MM.1S (cell line): ENCODE measurements at regions not wholly inside any gene's neighbourhood (a gene's known extent, or its start where the extent isn't known, plus 50 kb on each side); places are given as distances from the start of the nearest gene placed in this dataset.

Experiments
- CTCF ChIP-seq: fragments of 300-600 bp; sonication (generic); IDR thresholded peaks from 2 replicates; pipeline ENCODE4 v1.5.1; 2016; ENCODE audit warnings: antibody characterized with exemption, low read length, mixed read lengths
- EZH2 ChIP-seq: fragments of 300-600 bp; sonication (generic); optimal IDR thresholded peaks from 2 replicates; pipeline ENCODE3; 2017; ENCODE audit warnings: low read depth, mild to moderate bottlenecking, antibody characterized with exemption, low read length, mixed read lengths

- TF ChIP-seq EZH2 = no peak
- TF ChIP-seq CTCF = no peak
Measured at GRCh38 chr15:25982736-25983135, 119.6 kb upstream of the ATP10A start.
